ENCODE measurements at regions not wholly inside any gene's neighbourhood (a gene's known extent, or its start where the extent isn't known, plus 50 kb on each side); places are given as distances from the start of the nearest gene placed in this dataset.

DNA sequence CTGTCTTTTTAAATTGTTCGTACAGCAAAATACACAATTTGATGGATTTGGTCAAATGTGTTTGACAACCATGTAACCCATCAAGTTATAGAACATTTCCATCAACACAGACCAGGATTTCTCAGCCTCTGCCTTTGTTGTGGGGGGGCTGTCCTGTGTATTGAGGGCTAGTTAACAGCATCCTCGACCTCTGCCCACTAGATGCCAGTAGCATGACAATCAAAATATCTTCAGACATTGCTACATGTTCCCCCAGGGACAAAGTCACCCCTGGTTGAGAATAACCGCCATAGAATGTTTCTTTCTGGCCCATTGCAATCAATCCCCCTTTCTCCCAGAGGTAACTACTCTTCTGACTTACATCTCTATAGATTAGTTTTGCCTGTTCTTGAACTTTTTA lies 310.1 kb upstream of the RGMA start:
- ATAC-seq: no peak
- H3K27ac ChIP-seq (ENCODE audit: extremely low read depth, low read depth, low read length): no peak overlapping the region
- POLR2A ChIA-PET: no interaction called here

DNA sequence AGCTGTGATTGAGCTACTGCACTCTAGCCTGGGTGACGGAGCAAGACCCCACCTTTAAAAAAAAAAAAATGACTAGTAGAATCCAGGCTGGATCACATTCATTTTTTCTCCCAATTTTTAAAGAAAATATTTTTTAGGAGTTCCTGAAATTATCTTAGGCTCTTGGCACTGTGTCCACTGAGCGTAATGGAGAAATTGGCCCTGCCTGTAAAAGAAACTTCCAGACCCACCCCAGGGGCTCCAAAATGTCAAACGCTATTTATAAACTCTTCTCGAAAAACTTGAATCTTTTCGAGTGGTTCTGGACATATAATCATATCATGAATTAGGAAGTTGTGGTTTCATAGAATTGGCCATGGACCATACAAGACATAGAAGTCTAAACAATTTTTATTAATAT lies 300.2 kb upstream of the RGMA start:
- Histone ChIP-seq H2AFZ (ENCODE audit: low read depth, low read length) (no peak overlapping the region), H3K9me3 (replicated peaks; ENCODE audit: control insufficient read depth, insufficient read depth, low read depth, low read length) (no peaks in the 10 kb centered on the region), H3K27ac (ENCODE audit: extremely low read depth, low read depth, low read length) (no peak overlapping the region), H3K79me2 (ENCODE audit: control insufficient read depth, insufficient read depth, low read length) (no peaks in the 10 kb centered on the region), H3K4me2 (ENCODE audit: insufficient read depth, low read length) (no peak overlapping the region), H3K27me3 (ENCODE audit: control insufficient read depth in 2 of 2, insufficient read depth in 2 of 2, low read length in 2 of 2) (no peaks in the 10 kb centered on the region), H3K4me3 (no peak overlapping the region), H4K20me1 (replicated peaks; ENCODE audit: control insufficient read depth, insufficient read depth, low read length) (no peaks in the 10 kb centered on the region), H3K4me1 (replicated peaks in 1 of 2; ENCODE audit: control insufficient read depth in 2 of 2, insufficient read depth in 2 of 2, low read length in 2 of 2) (no peaks in the 10 kb centered on the region), H3K9ac (ENCODE audit: insufficient read depth in 1 of 2, low read depth in 2 of 2, low read length in 2 of 2) (no peak overlapping the region), H3K36me3 (ENCODE audit: control insufficient read depth, insufficient read depth, low read length) (no peaks in the 10 kb centered on the region), H3K9me1 (ENCODE audit: control insufficient read depth, insufficient read depth, low read length) (no peaks in the 10 kb centered on the region)
- ChIA-PET POLR2A (interaction anchor here (0.7 kb wide), 1 partner anchor 8 kb away, joined by 3 read pairs; no protein-coding TSS in a partner anchor), CTCF (ENCODE audit: low intra/inter-chr PET ratio) (no interaction called here)
- in situ Hi-C loops (cut with MboI) (no loop called here), intact Hi-C loops (cut with micrococcal nuclease) (no loop called here)
- FAIRE-seq (no peak), ATAC-seq (no peak), DNase-seq (ENCODE audit: extremely low read depth in 1 of 4, low spot score in 3 of 4) (no peak)
- BruUV-seq (replicated peaks): no TSS peak
- 3% methylated on average over 5 of the region's 5 CpGs for WGBS (ENCODE audit: insufficient coverage, low coverage, missing lambda C conversion rate)
- TF ChIP-seq POLR2B (IDR thresholded peaks at IDR 0.05; ENCODE audit: low read depth, partially characterized antibody): no peak
- no peak for TF ChIP-seq KHSRP (IDR thresholded peaks at IDR 0.05)
- TF ChIP-seq, protein P1, sequence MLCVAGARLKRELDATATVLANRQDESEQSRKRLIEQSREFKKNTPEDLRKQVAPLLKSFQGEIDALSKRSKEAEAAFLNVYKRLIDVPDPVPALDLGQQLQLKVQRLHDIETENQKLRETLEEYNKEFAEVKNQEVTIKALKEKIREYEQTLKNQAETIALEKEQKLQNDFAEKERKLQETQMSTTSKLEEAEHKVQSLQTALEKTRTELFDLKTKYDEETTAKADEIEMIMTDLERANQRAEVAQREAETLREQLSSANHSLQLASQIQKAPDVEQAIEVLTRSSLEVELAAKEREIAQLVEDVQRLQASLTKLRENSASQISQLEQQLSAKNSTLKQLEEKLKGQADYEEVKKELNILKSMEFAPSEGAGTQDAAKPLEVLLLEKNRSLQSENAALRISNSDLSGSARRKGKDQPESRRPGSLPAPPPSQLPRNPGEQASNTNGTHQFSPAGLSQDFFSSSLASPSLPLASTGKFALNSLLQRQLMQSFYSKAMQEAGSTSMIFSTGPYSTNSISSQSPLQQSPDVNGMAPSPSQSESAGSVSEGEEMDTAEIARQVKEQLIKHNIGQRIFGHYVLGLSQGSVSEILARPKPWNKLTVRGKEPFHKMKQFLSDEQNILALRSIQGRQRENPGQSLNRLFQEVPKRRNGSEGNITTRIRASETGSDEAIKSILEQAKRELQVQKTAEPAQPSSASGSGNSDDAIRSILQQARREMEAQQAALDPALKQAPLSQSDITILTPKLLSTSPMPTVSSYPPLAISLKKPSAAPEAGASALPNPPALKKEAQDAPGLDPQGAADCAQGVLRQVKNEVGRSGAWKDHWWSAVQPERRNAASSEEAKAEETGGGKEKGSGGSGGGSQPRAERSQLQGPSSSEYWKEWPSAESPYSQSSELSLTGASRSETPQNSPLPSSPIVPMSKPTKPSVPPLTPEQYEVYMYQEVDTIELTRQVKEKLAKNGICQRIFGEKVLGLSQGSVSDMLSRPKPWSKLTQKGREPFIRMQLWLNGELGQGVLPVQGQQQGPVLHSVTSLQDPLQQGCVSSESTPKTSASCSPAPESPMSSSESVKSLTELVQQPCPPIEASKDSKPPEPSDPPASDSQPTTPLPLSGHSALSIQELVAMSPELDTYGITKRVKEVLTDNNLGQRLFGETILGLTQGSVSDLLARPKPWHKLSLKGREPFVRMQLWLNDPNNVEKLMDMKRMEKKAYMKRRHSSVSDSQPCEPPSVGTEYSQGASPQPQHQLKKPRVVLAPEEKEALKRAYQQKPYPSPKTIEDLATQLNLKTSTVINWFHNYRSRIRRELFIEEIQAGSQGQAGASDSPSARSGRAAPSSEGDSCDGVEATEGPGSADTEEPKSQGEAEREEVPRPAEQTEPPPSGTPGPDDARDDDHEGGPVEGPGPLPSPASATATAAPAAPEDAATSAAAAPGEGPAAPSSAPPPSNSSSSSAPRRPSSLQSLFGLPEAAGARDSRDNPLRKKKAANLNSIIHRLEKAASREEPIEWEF (CRISPR knock-in tag; IDR thresholded peaks at IDR 0.05): no peak
- TF ChIP-seq ZNF41 (CRISPR knock-in tag; conservative IDR thresholded peaks at IDR 0.05): no peak
- no peak for TF ChIP-seq MECOM (CRISPR knock-in tag; IDR thresholded peaks at IDR 0.05)
- no peak for TF ChIP-seq PTTG1 (tag; IDR thresholded peaks at IDR 0.05; ENCODE audit: low read depth)

More for the DNA sequence above, 310.1 kb upstream of the RGMA start:
- Histone ChIP-seq H3K4me2 (ENCODE audit: insufficient read depth, low read length) (no peak overlapping the region), H3K36me3 (ENCODE audit: control insufficient read depth, insufficient read depth, low read length) (no peaks in the 10 kb centered on the region), H3K9ac (ENCODE audit: insufficient read depth in 1 of 2, low read depth in 2 of 2, low read length in 2 of 2) (no peak overlapping the region), H3K79me2 (ENCODE audit: control insufficient read depth, insufficient read depth, low read length) (no peaks in the 10 kb centered on the region), H2AFZ (ENCODE audit: low read depth, low read length) (no peak overlapping the region), H3K27me3 (ENCODE audit: control insufficient read depth in 2 of 2, insufficient read depth in 2 of 2, low read length in 2 of 2) (no peaks in the 10 kb centered on the region), H3K9me1 (ENCODE audit: control insufficient read depth, insufficient read depth, low read length) (no peaks in the 10 kb centered on the region), H3K9me3 (replicated peaks; ENCODE audit: control insufficient read depth, insufficient read depth, low read depth, low read length) (no peaks in the 10 kb centered on the region), H3K4me3 (no peak overlapping the region), H4K20me1 (replicated peaks; ENCODE audit: control insufficient read depth, insufficient read depth, low read length) (no peaks in the 10 kb centered on the region), H3K4me1 (replicated peaks in 1 of 2; ENCODE audit: control insufficient read depth in 2 of 2, insufficient read depth in 2 of 2, low read length in 2 of 2) (no peaks in the 10 kb centered on the region)
- DNase-seq (ENCODE audit: extremely low read depth in 1 of 4, low spot score in 3 of 4) (no peak), FAIRE-seq (no peak)
- CTCF ChIA-PET (ENCODE audit: low intra/inter-chr PET ratio): no interaction called here
- 0% methylated on average over 3 of the region's 3 CpGs for WGBS (ENCODE audit: insufficient coverage, low coverage, missing lambda C conversion rate)
- intact Hi-C loops (cut with micrococcal nuclease): no loop called here
- in situ Hi-C loops (cut with MboI): no loop called here
- BruUV-seq (replicated peaks): no TSS peak
- no peak for TF ChIP-seq KLF6 (CRISPR knock-in tag; IDR thresholded peaks at IDR 0.05; ENCODE audit: borderline replicate concordance)
- TF ChIP-seq, protein P2, sequence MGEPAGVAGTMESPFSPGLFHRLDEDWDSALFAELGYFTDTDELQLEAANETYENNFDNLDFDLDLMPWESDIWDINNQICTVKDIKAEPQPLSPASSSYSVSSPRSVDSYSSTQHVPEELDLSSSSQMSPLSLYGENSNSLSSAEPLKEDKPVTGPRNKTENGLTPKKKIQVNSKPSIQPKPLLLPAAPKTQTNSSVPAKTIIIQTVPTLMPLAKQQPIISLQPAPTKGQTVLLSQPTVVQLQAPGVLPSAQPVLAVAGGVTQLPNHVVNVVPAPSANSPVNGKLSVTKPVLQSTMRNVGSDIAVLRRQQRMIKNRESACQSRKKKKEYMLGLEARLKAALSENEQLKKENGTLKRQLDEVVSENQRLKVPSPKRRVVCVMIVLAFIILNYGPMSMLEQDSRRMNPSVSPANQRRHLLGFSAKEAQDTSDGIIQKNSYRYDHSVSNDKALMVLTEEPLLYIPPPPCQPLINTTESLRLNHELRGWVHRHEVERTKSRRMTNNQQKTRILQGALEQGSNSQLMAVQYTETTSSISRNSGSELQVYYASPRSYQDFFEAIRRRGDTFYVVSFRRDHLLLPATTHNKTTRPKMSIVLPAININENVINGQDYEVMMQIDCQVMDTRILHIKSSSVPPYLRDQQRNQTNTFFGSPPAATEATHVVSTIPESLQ (CRISPR knock-in tag; IDR thresholded peaks at IDR 0.05): no peak
- TF ChIP-seq MCM2 (IDR thresholded peaks at IDR 0.05; ENCODE audit: low read depth): no peak

Data from K562 (cell line).